Duodenal mucosa (tissue), 2 donors: ENCODE measurements at regions not wholly inside any gene's neighbourhood (a gene's known extent, or its start where the extent isn't known, plus 50 kb on each side); places are given as distances from the start of the nearest gene placed in this dataset.

Experiments used
- H3K27ac ChIP-seq: one replicate; pipeline ENCODE4 v1.7.0; 2013; ENCODE audit warnings: low read depth, low read length
- H3K27me3 ChIP-seq, 2 donors: one replicate each; pipeline ENCODE4 v1.7.0; 2013; ENCODE audit warnings: low read length in 2 of 2, control low read depth in 1 of 2; ENCODE audit not compliant: insufficient read depth in 2 of 2, control insufficient read depth in 1 of 2
- H3K36me3 ChIP-seq, 2 donors: one replicate each; pipeline ENCODE4 v1.7.0; 2013; ENCODE audit warnings: low read length in 2 of 2, control low read depth in 1 of 2; ENCODE audit not compliant: insufficient read depth in 2 of 2, control insufficient read depth in 1 of 2
- H3K4me1 ChIP-seq, 2 donors: one replicate each; pipeline ENCODE4 v1.7.0; 2013; ENCODE audit warnings: low read length in 2 of 2, control low read depth in 1 of 2; ENCODE audit not compliant: insufficient read depth in 2 of 2, control insufficient read depth in 1 of 2
- H3K4me3 ChIP-seq, 2 donors: one replicate each; pipeline ENCODE4 v1.7.0; 2013; ENCODE audit warnings: low read length in 2 of 2, low read depth in 1 of 2
- H3K9ac ChIP-seq, 2 donors: one replicate each; pipeline ENCODE4 v1.7.0; 2013; ENCODE audit warnings: low read length in 2 of 2, low read depth in 1 of 2
- H3K9me3 ChIP-seq, 2 donors: one replicate each; pipeline ENCODE4 v1.7.0; 2013; ENCODE audit warnings: low read length in 2 of 2, control low read depth in 1 of 2; ENCODE audit not compliant: control insufficient read depth in 1 of 2

GRCh38 chr2:4522498-4523421 is 819.4 kb downstream of the DCDC2C start:
- H3K9ac ChIP-seq: no peak overlapping the region
- H3K4me1 ChIP-seq: no peaks in the 10 kb centered on the region
- no peaks in the 10 kb centered on the region for H3K36me3 ChIP-seq
- H3K4me3 ChIP-seq: no peak overlapping the region
- H3K27ac ChIP-seq: no peak overlapping the region
- H3K9me3 ChIP-seq: peaks cover 11 to 15% of the 10 kb centered on the region in 2 donors
- H3K27me3 ChIP-seq: no peaks in the 10 kb centered on the region

- no peaks in the 10 kb centered on the region for H3K36me3 ChIP-seq
- H3K9me3 ChIP-seq: peaks cover 7 to 14% of the 10 kb centered on the region in 2 donors
- H3K4me1 ChIP-seq: no peaks in the 10 kb centered on the region
- H3K27ac ChIP-seq: no peak overlapping the region
- H3K9ac ChIP-seq: no peak overlapping the region
- H3K4me3 ChIP-seq: no peak overlapping the region
- no peaks in the 10 kb centered on the region for H3K27me3 ChIP-seq
Measured at GRCh38 chr2:4527416-4527815, 824.0 kb downstream of the DCDC2C start.

DNA sequence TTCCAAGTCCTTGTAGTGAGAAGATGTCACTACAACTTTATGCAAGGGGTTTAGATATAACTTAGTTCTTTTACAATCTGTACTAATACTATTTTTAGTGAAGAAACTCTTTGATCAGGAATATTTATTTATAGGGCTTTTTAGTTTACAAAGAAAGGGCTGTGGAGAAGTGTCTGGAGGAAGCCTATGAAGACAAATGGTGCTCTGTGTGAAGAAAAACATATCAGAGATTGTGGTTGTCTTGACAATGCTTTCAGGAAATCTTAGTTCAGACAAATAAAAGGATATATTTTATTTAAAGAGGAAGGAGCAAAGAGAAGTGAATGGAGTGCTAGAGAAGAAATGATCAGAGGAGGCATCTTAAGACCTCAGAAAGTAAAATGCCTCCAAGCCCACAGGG is 824.9 kb downstream of the DCDC2C start:
- H3K4me3 ChIP-seq: no peak overlapping the region
- no peak overlapping the region for H3K27ac ChIP-seq
- no peaks in the 10 kb centered on the region for H3K4me1 ChIP-seq
- no peaks in the 10 kb centered on the region for H3K36me3 ChIP-seq
- no peak overlapping the region for H3K9ac ChIP-seq
- no peaks in the 10 kb centered on the region for H3K27me3 ChIP-seq
- peaks cover 2 to 6% of the 10 kb centered on the region in 2 donors for H3K9me3 ChIP-seq

GRCh38 chr2:4528773-4529172 is 825.4 kb downstream of the DCDC2C start:
- Histone ChIP-seq H3K4me3 (no peak overlapping the region), H3K9me3 (peaks cover 2 to 8% of the 10 kb centered on the region in 2 donors), H3K27me3 (no peaks in the 10 kb centered on the region), H3K9ac (no peak overlapping the region), H3K36me3 (no peaks in the 10 kb centered on the region), H3K4me1 (no peaks in the 10 kb centered on the region), H3K27ac (no peak overlapping the region)

GRCh38 chr2:4529738-4530137 is 826.4 kb downstream of the DCDC2C start:
- Histone ChIP-seq H3K27ac (no peak overlapping the region), H3K9me3 (peaks cover 2 to 15% of the 10 kb centered on the region in 2 donors), H3K4me3 (no peak overlapping the region), H3K4me1 (no peaks in the 10 kb centered on the region), H3K27me3 (no peaks in the 10 kb centered on the region), H3K36me3 (no peaks in the 10 kb centered on the region), H3K9ac (no peak overlapping the region)

DNA sequence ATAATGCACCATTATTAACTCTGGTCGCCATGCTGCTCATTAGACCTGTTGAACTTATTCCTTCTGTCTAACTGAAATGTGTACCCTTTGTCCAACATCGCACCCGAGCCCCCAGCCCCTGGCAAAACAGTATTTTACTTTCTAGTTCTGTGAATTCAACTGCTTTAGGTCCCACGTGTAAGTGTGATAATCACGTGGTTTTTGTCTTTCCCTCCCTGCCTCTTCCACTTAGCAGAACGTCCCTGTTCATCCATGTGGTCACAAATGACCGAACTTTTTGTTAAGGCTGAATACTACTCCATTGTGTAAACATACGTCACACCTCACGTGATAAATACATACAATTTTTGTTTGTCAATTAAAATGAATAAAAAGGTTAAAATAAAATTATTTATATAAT is 826.9 kb downstream of the DCDC2C start:
- H3K4me1 ChIP-seq: no peaks in the 10 kb centered on the region
- H3K36me3 ChIP-seq: no peaks in the 10 kb centered on the region
- H3K27ac ChIP-seq: no peak overlapping the region
- no peaks in the 10 kb centered on the region for H3K27me3 ChIP-seq
- H3K9ac ChIP-seq: no peak overlapping the region
- H3K4me3 ChIP-seq: no peak overlapping the region
- H3K9me3 ChIP-seq: peaks cover 2 to 15% of the 10 kb centered on the region in 2 donors

- Histone ChIP-seq H3K36me3 (no peaks in the 10 kb centered on the region), H3K4me1 (no peaks in the 10 kb centered on the region), H3K4me3 (no peak overlapping the region)
Measured at GRCh38 chr2:4533806-4534205, 830.4 kb downstream of the DCDC2C start.

DNA sequence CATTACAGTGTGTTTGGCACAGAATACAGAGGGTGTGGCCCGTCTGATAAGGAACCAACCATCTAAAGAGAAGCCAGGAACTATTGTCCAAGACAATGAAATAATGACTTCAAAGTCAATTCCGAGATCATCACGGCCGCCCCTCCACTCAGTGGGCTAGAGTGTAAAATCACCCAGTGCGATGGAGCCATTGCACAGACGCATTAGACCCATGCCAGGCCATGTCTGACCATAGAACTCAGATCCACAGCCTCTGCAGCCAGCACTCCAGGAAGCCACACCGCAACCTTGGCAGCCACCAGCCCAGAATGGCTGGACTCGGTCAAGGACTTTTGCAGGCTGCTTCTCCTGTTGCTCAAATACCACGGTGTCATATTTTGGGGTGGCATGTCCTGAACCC is 835.7 kb downstream of the DCDC2C start:
- Histone ChIP-seq H3K4me3 (no peak overlapping the region), H3K27ac (no peak overlapping the region), H3K27me3 (no peaks in the 10 kb centered on the region), H3K9ac (no peak overlapping the region), H3K4me1 (no peaks in the 10 kb centered on the region), H3K9me3 (peaks cover 3 to 4% of the 10 kb centered on the region in 2 donors), H3K36me3 (no peaks in the 10 kb centered on the region)

More at GRCh38 chr2:4533806-4534205, 830.4 kb downstream of the DCDC2C start:
- no peak overlapping the region for H3K9ac ChIP-seq
- H3K27ac ChIP-seq: no peak overlapping the region
- peaks cover 2 to 15% of the 10 kb centered on the region in 2 donors for H3K9me3 ChIP-seq
- H3K27me3 ChIP-seq: no peaks in the 10 kb centered on the region

DNA sequence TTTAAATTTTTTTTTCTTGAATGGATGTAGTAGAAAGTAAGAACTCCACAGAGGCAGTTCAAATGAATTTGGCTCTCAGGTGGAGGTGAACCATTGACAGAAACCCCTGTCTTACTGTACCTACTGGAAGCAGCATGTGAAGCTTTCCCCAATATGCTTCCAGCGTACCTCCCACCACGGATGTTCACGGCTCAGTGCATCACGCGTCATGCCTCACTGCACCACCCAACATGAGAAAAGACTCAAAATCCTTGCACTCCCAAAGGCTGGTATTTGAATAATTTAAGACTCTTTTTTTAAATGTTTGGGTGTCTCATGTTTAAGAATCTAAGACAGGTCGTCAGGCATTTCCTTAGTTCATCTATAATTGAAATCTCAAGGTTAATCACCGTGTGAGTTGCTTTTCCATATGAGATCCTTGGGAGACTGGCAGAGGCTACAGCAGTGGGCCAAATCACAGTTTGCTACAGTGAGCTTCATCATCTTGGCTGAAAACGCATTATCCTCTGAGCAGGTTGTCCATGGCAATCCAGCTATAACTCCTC is 846.4 kb downstream of the DCDC2C start:
- H3K27ac ChIP-seq: no peak overlapping the region
- H3K9me3 ChIP-seq: peaks cover 10 to 13% of the 10 kb centered on the region in 2 donors
- no peaks in the 10 kb centered on the region for H3K4me1 ChIP-seq
- H3K27me3 ChIP-seq: no peaks in the 10 kb centered on the region
- no peak overlapping the region for H3K4me3 ChIP-seq
- H3K36me3 ChIP-seq: no peaks in the 10 kb centered on the region
- H3K9ac ChIP-seq: no peak overlapping the region

DNA sequence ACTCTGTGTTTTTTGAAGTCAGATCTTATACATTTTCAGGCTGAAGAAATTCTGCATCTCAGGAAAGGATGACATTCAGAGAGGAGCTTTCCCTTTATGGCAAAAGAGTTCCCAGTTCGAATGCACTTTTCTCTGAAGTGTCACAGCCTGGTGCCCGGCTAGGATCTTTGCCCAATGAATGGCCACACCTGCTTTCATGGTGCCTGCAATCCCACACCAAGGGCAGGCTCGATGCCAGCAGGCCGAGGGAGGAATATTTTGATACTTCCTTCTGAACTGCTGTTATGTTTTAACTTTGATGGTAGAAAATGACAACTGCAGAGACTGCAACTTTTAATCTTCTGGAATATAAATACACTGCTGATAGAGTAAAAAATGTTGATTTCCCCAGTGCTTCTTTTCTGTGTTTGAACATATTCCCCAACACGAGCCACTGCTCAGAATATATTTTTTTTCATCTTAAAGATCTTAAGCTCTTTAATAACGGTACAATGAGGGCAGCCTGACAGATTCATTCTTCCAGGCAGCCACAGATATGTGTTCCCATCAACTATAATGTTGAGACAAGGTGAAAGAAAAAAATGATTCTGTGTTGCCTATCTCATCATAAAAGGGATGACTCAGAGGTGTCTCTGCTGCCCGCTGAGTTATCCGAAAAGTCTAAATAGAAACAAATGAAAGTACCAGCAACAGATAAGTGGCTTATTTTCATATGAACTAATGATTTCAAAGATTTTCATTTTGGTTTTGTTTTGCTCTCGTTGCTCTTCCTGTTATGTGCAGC is 848.5 kb downstream of the DCDC2C start:
- Histone ChIP-seq H3K4me3 (no peak overlapping the region), H3K9me3 (peaks cover 10 to 27% of the 10 kb centered on the region in 2 donors), H3K27me3 (no peaks in the 10 kb centered on the region), H3K36me3 (no peaks in the 10 kb centered on the region), H3K27ac (no peak overlapping the region), H3K4me1 (no peaks in the 10 kb centered on the region), H3K9ac (no peak overlapping the region)
